CD4-positive, CD25-positive, alpha-beta regulatory T cell (primary cell): ENCODE measurements at regions not wholly inside any gene's neighbourhood (a gene's known extent, or its start where the extent isn't known, plus 50 kb on each side); places are given as distances from the start of the nearest gene placed in this dataset.
A peak's percentile ranks its signal among the peaks of the same experiment; 100 is the strongest.

Experiments
- ATAC-seq, 2 donors: fragments of 150-1000 bp; cut with Tn5 transposase; one replicate each; pipeline ENCODE4 v1.10.0; 2021; ENCODE audit warnings: low read depth in 2 of 2, moderate number of reproducible peaks in 2 of 2, moderate library complexity in 1 of 2
- DNase-seq, 3 donors: peaks; one replicate each; pipeline versions ENCODE4 v3.0.0 to v3.0.0-alpha.2; 2012 to 2022; ENCODE audit warnings: mixed read lengths in 1 of 3
- H3K27ac ChIP-seq: one replicate; pipeline ENCODE4 v1.7.0; 2013; ENCODE audit warnings: mild to moderate bottlenecking, low read length; ENCODE audit not compliant: insufficient read depth, poor library complexity, severe bottlenecking
- H3K27me3 ChIP-seq: one replicate; pipeline ENCODE4 v1.7.0; 2013; ENCODE audit warnings: low read length; ENCODE audit not compliant: control insufficient read depth, insufficient read depth
- H3K36me3 ChIP-seq: one replicate; pipeline ENCODE4 v1.7.0; 2013; ENCODE audit warnings: mild to moderate bottlenecking, low read length, moderate library complexity; ENCODE audit not compliant: control insufficient read depth, insufficient read depth
- H3K4me1 ChIP-seq: 2 replicates; pipeline ENCODE4 v1.7.0; 2013; ENCODE audit warnings: mild to moderate bottlenecking, low read length; ENCODE audit not compliant: insufficient read depth, control insufficient read depth, poor library complexity, severe bottlenecking
- H3K4me3 ChIP-seq: one replicate; pipeline ENCODE4 v1.7.0; 2013; ENCODE audit warnings: low read depth, mild to moderate bottlenecking, low read length, moderate library complexity
- H3K9me3 ChIP-seq, 2 experiments: 1 replicate in 1 of 2; 2 replicates in 1 of 2; pipeline ENCODE4 v1.7.0; 2013; ENCODE audit warnings: low read length in 2 of 2, mild to moderate bottlenecking in 1 of 2, moderate library complexity in 1 of 2; ENCODE audit not compliant: control insufficient read depth in 2 of 2
- H3K27ac Mint-ChIP-seq, 3 donors: one replicate each; pipeline ENCODE4 v1.8.0; 2020 to 2022; ENCODE audit warnings: mild to moderate bottlenecking in 3 of 3, mixed read lengths in 3 of 3, moderate library complexity in 2 of 3
- H3K27me3 Mint-ChIP-seq: one replicate; pipeline ENCODE4 v1.8.0; 2022; ENCODE audit warnings: mild to moderate bottlenecking, mixed read lengths
- H3K36me3 Mint-ChIP-seq: one replicate; pipeline ENCODE4 v1.8.0; 2020; ENCODE audit warnings: mixed read lengths
- H3K4me1 Mint-ChIP-seq, 4 donors: one replicate each; pipeline ENCODE4 v1.8.0; 2020 to 2022; ENCODE audit warnings: mixed read lengths in 4 of 4, mild to moderate bottlenecking in 1 of 4
- H3K4me3 Mint-ChIP-seq, 4 donors: one replicate each; pipeline ENCODE4 v1.8.0; 2020 to 2022; ENCODE audit warnings: mild to moderate bottlenecking in 4 of 4, mixed read lengths in 4 of 4, moderate library complexity in 3 of 4
- H3K9me3 Mint-ChIP-seq, 7 donors: one replicate each; pipeline ENCODE4 v1.8.0; 2020 to 2022; ENCODE audit warnings: mixed read lengths in 7 of 7, mild to moderate bottlenecking in 3 of 7, moderate library complexity in 2 of 7

- H3K9me3 ChIP-seq: peaks cover 0 to 2% of the 10 kb centered on the region in 2 experiments
Observed at GRCh38 chr10:60710041-60710440, 68.2 kb upstream of the CDK1 start.

GRCh38 chr10:60708666-60709065 is 69.6 kb upstream of the CDK1 start:
- Mint-ChIP-seq H3K36me3 (no peaks in the 10 kb centered on the region), H3K4me3 (no peak overlapping the region), H3K27ac (peak overlapping the region in 1 of 3 donors; percentile 43), H3K4me1 (peaks cover 0 to 6% (median 2%) of the 10 kb centered on the region in 4 donors), H3K27me3 (peaks cover 20% of the 10 kb centered on the region), H3K9me3 (peaks cover 0 to 2% (median 0%) of the 10 kb centered on the region in 7 donors)
- no peaks in the 10 kb centered on the region for H3K36me3 ChIP-seq
- H3K27ac ChIP-seq: no peak overlapping the region
- no peaks in the 10 kb centered on the region for H3K27me3 ChIP-seq
- H3K9me3 ChIP-seq: no peaks in the 10 kb centered on the region
- H3K4me3 ChIP-seq: no peak overlapping the region
- DNase-seq (peak in 1 of 3 donors; percentile 18), ATAC-seq (no peak)
- H3K4me1 ChIP-seq: no peaks in the 10 kb centered on the region

More at GRCh38 chr10:60710041-60710440, 68.2 kb upstream of the CDK1 start:
- Mint-ChIP-seq H3K27me3 (peaks cover 16% of the 10 kb centered on the region), H3K4me3 (no peak overlapping the region), H3K4me1 (peaks cover 0 to 14% (median 4%) of the 10 kb centered on the region in 4 donors), H3K36me3 (no peaks in the 10 kb centered on the region), H3K9me3 (peaks cover 0 to 2% (median 0%) of the 10 kb centered on the region in 7 donors), H3K27ac (no peak overlapping the region)
- Histone ChIP-seq H3K27me3 (no peaks in the 10 kb centered on the region), H3K36me3 (no peaks in the 10 kb centered on the region), H3K27ac (no peak overlapping the region), H3K4me1 (no peaks in the 10 kb centered on the region), H3K4me3 (no peak overlapping the region)
- ATAC-seq (no peak), DNase-seq (no peak)

GRCh38 chr10:60707841-60708240 is 70.4 kb upstream of the CDK1 start:
- Mint-ChIP-seq H3K27me3 (peaks cover 15% of the 10 kb centered on the region), H3K4me3 (no peak overlapping the region), H3K4me1 (peaks cover 0 to 3% (median under 1%) of the 10 kb centered on the region in 4 donors), H3K36me3 (no peaks in the 10 kb centered on the region), H3K9me3 (peaks cover 0 to 3% (median 0%) of the 10 kb centered on the region in 7 donors), H3K27ac (no peak overlapping the region)
- H3K4me3 ChIP-seq: no peak overlapping the region
- H3K9me3 ChIP-seq: no peaks in the 10 kb centered on the region
- DNase-seq: no peak
- H3K27me3 ChIP-seq: no peaks in the 10 kb centered on the region
- ATAC-seq: no peak
- no peaks in the 10 kb centered on the region for H3K36me3 ChIP-seq
- no peak overlapping the region for H3K27ac ChIP-seq
- no peaks in the 10 kb centered on the region for H3K4me1 ChIP-seq

GRCh38 chr10:60706146-60706545 is 72.1 kb upstream of the CDK1 start:
- H3K4me1 ChIP-seq: no peaks in the 10 kb centered on the region
- no peaks in the 10 kb centered on the region for H3K27me3 ChIP-seq
- H3K27ac Mint-ChIP-seq: no peak overlapping the region
- H3K36me3 Mint-ChIP-seq: no peaks in the 10 kb centered on the region
- H3K9me3 Mint-ChIP-seq: peaks cover 0 to 3% (median 0%) of the 10 kb centered on the region in 7 donors
- H3K4me1 Mint-ChIP-seq: peaks cover 0 to 3% (median 0%) of the 10 kb centered on the region in 4 donors
- DNase-seq (no peak), ATAC-seq (no peak)
- H3K9me3 ChIP-seq: no peaks in the 10 kb centered on the region
- H3K36me3 ChIP-seq: no peaks in the 10 kb centered on the region
- no peak overlapping the region for H3K4me3 ChIP-seq
- H3K27me3 Mint-ChIP-seq: peaks cover 4% of the 10 kb centered on the region
- no peak overlapping the region for H3K4me3 Mint-ChIP-seq
- H3K27ac ChIP-seq: no peak overlapping the region

- Histone ChIP-seq H3K4me3 (no peak overlapping the region), H3K4me1 (no peaks in the 10 kb centered on the region), H3K36me3 (no peaks in the 10 kb centered on the region), H3K27me3 (no peaks in the 10 kb centered on the region), H3K9me3 (no peaks in the 10 kb centered on the region), H3K27ac (no peak overlapping the region)
- peaks cover 0 to 3% (median 0%) of the 10 kb centered on the region in 4 donors for H3K4me1 Mint-ChIP-seq
- H3K27ac Mint-ChIP-seq: no peak overlapping the region
- no peaks in the 10 kb centered on the region for H3K36me3 Mint-ChIP-seq
- H3K9me3 Mint-ChIP-seq: peaks cover 0 to 3% (median 0%) of the 10 kb centered on the region in 7 donors
- ATAC-seq: no peak
- H3K4me3 Mint-ChIP-seq: no peak overlapping the region
- peaks cover 4% of the 10 kb centered on the region for H3K27me3 Mint-ChIP-seq
- DNase-seq: no peak
Observed at GRCh38 chr10:60705376-60705775, 72.9 kb upstream of the CDK1 start.

- H3K36me3 ChIP-seq: no peaks in the 10 kb centered on the region
- H3K9me3 ChIP-seq: no peaks in the 10 kb centered on the region
- H3K27ac ChIP-seq: no peak overlapping the region
- H3K27me3 ChIP-seq: no peaks in the 10 kb centered on the region
- Mint-ChIP-seq H3K9me3 (peaks cover 0 to 3% (median 0%) of the 10 kb centered on the region in 7 donors), H3K4me1 (peaks cover 0 to 3% (median 0%) of the 10 kb centered on the region in 4 donors), H3K27ac (no peak overlapping the region), H3K4me3 (no peak overlapping the region), H3K27me3 (peaks cover 4% of the 10 kb centered on the region), H3K36me3 (no peaks in the 10 kb centered on the region)
- ATAC-seq (no peak), DNase-seq (no peak)
- no peak overlapping the region for H3K4me3 ChIP-seq
- H3K4me1 ChIP-seq: no peaks in the 10 kb centered on the region
Observed at GRCh38 chr10:60704471-60704870, 73.8 kb upstream of the CDK1 start.

- no peaks in the 10 kb centered on the region for H3K36me3 ChIP-seq
- Mint-ChIP-seq H3K27ac (no peak overlapping the region), H3K27me3 (peaks cover 4% of the 10 kb centered on the region), H3K36me3 (no peaks in the 10 kb centered on the region), H3K4me3 (no peak overlapping the region), H3K4me1 (no peaks in the 10 kb centered on the region), H3K9me3 (peaks cover 0 to 3% (median 0%) of the 10 kb centered on the region in 7 donors)
- no peaks in the 10 kb centered on the region for H3K4me1 ChIP-seq
- H3K27ac ChIP-seq: no peak overlapping the region
- H3K9me3 ChIP-seq: no peaks in the 10 kb centered on the region
- DNase-seq (no peak), ATAC-seq (no peak)
- H3K27me3 ChIP-seq: no peaks in the 10 kb centered on the region
- H3K4me3 ChIP-seq: no peak overlapping the region
Observed at GRCh38 chr10:60703266-60704041, 74.8 kb upstream of the CDK1 start.

- ATAC-seq (no peak), DNase-seq (no peak)
- H3K4me1 ChIP-seq: no peaks in the 10 kb centered on the region
- no peaks in the 10 kb centered on the region for H3K27me3 ChIP-seq
- H3K9me3 ChIP-seq: no peaks in the 10 kb centered on the region
- Mint-ChIP-seq H3K4me1 (no peaks in the 10 kb centered on the region), H3K36me3 (no peaks in the 10 kb centered on the region), H3K4me3 (no peak overlapping the region), H3K27ac (no peak overlapping the region), H3K27me3 (peaks cover 6% of the 10 kb centered on the region), H3K9me3 (peaks cover 0 to 9% (median 5%) of the 10 kb centered on the region in 7 donors)
- no peak overlapping the region for H3K4me3 ChIP-seq
- no peak overlapping the region for H3K27ac ChIP-seq
- no peaks in the 10 kb centered on the region for H3K36me3 ChIP-seq
Observed at GRCh38 chr10:60687679-60688078, 90.6 kb upstream of the CDK1 start.
